ENCODE measurements at regions not wholly inside any gene's neighbourhood (a gene's known extent, or its start where the extent isn't known, plus 50 kb on each side); places are given as distances from the start of the nearest gene placed in this dataset.

DNA sequence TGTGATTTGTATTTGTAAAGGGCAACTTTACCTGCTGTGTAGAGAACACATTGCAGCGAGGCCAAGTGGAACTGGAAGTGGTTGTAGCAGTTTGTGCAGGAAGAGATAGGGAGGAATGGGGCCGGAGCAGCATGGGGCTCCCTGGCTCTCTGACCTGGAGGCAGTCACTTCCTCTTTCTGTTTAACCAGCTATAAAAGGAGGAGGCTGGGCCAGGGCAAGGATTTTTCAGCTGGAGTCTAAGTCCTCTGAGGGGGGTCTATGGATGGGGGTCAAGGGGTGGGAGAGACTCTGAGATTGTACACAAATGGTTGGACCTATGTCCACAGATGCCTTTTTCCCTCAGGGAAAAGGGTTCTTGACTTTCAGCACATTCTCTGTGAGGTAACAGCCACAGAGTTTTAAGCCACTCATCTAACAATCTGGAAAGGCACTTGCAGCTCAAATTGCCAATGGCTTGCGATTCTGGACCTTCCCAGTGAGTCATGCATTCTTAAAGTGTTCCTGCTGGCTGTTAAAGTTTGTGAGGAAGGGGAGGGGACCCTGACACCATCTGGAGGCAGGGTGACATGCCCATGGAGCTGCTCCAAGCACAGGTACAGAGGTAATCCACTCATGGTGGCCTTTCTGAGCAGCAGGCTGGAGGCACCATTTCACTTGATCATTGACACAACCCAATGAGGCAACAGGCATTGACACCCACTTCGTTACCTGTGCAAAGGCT, 347.0 kb downstream of the CYRIA start:
- DNase-seq (ENCODE audit: low spot score), result no peak

DNA sequence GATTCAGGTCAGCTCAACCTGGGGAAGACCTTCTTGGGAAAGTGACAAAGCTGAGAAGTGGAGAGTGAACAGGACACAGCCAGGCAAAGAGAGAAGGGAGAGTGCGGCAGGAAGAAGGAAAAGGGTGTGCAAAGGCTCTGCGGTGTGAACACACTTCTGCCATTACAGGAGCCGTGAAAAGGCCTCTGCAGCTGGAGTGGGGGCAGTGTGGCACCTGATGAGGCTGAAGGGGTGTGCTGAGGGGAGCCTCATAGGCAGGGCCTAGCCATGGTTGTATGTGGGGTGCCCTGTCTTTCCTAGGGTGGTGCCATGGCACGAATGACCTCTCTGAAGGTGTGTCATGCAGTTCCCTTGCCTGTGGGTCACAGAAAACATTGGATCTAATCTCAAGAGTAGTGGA, 347.6 kb downstream of the CYRIA start:
- DNase-seq (ENCODE audit: low spot score), result no peak

DNA sequence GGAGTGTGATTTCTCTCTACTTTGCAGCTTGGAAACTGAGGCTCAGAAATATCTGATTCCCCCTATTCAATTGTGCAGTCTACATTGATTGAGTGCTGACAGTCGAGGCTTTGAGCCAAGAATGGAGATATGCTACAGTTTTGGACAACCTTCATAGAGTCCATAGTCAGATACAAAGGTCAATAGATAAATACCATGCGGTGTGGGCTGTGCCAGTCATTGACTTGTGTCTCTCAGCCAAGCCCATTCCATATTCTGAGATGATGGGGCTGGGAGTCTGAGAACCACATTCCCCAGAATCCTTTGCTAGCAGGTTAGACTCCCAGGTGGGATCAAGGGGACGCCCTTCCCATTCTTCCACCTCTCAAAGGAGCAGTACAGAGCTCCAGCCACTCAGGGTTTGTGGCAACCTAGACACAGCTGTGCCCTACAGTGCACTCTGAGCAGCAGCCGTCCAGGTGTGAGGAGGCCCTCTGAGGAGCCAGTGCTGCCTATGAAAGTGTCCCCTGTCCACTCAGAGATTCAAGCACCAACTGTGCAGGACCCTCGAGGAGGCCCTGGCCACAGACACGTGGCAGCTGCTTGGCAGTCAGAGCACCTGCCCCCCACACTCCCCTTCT, 348.3 kb downstream of the CYRIA start:
- no peak for DNase-seq (ENCODE audit: low spot score)

DNA sequence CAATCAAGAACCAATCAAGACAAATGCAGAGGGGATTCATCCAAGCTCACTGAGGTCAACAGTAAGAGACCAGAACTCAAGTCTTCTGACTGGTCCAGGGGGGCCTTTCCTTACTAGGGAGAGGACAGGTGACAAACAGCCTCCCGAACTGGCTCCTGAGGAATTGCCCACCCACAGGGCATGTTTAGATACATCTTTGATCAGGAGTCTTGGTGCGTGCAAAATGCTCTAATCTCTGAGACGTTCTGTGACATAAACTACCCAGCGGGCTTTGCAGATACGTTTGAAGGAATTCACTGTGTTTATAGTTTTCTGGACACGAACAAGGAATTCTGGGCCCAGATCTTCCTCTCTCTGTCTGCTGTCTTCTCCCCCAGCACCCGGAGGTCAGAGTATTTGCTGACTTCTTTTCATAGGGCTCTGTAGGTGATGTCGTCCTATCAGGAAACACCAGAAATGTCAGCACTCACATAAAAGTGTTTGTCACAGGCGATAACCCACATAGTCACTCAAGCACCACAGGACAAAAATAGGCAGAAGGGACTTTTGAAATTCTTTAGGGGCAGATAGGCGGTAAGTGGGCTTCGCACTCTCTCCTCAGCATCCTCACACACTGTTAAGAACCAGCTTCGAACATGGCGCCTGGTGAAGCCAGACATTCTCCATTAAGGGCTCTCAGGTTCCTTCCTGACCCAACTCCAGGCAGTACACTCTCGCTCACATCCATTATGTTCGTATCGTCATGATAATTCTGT, 349.0 kb downstream of the CYRIA start:
- no peak for DNase-seq (ENCODE audit: low spot score)

DNA sequence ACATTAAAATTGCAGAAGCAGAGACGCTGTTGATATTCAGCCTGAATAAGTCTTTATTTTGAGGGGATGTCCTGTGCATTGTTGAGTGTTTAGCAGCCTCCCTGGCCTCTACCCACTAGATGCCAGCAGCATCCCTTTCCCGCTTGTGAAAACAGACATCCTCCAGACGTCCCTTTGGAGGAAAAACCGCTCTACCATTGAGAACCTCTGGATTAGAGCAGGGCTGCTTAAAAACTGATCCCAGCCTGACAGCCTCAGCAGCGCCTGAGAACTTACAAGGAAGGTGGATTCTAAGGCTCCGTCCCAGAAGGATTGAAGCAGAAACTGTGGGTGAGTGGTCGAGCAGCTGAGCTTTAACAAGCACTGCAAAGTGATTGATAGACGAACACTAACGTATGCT, 349.7 kb downstream of the CYRIA start:
- no peak for DNase-seq (ENCODE audit: low spot score)

DNA sequence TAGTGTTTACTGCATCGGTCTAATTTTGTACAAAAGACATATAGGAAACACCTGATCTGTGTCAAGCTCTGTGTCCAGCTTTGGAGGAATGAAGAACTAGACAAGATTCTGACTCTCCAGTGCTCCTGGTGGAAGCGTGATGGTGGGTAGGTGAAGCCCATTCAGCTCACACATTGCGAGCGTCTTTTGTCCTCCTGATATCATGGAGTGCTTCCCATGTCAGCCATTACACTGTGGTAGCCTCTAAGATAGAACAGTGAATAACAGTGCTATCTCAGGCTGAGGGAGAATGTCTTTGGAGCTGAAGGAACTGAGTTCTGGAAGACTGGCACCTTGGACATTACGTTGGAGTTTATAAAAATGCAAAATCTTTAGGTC, 350.2 kb downstream of the CYRIA start:
- no peak for DNase-seq (ENCODE audit: low spot score)

DNA sequence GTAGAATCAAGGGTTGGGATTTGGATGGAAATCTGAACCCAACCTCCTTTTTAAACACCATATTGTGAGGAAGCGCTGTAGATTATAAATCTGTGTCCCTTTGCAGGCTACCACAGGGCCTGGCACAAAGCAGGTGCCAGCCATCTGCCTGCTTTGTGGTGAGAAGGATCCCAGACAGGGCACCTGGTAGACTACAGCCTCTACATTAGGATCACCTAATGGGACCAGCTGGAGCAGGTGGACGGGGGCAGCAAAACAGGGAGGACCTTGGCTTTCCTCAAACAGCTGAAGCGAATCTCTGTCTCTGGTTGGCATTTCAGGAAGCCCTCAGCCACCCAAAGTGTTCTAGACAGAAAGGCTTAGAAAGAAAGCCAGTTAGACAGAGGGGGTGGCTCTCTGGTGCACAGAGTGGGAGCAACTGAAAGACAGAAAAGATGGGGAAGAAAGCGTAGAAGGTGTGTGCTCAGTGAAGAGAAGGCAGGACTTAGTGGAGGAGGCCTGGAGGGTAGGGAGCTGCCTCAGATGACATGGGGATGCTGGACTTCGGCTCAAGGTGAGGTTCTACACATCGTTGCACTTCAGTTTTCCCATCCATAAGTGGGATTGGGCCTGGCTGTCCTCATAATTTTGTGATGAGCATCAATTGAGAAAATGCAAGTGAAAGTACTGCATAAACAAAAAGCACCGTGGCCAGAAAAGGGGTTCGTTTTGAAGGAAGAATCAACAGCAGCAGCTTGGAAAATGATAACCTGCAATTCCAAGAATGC, 350.8 kb downstream of the CYRIA start:
- DNase-seq (ENCODE audit: low spot score), result no peak

DNA sequence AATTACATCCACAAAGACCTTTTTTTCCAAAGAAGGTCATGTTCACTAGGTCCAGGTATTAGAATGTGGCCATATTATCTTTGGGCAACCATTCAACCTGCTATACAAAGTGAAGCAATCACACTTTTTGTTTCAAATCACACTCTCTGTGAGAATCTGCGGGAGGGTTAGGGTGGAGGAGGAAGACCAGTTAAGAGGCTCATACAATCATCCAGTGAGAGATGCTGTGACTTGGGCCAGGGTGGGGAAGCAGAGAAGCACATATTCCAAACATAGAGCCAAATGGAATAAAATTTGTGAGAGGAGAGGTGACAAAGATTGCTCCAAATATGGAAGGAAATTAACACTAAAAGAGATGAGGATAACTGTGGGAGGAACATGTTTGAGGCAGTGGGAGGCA, 351.6 kb downstream of the CYRIA start:
- no peak for DNase-seq (ENCODE audit: low spot score)

DNA sequence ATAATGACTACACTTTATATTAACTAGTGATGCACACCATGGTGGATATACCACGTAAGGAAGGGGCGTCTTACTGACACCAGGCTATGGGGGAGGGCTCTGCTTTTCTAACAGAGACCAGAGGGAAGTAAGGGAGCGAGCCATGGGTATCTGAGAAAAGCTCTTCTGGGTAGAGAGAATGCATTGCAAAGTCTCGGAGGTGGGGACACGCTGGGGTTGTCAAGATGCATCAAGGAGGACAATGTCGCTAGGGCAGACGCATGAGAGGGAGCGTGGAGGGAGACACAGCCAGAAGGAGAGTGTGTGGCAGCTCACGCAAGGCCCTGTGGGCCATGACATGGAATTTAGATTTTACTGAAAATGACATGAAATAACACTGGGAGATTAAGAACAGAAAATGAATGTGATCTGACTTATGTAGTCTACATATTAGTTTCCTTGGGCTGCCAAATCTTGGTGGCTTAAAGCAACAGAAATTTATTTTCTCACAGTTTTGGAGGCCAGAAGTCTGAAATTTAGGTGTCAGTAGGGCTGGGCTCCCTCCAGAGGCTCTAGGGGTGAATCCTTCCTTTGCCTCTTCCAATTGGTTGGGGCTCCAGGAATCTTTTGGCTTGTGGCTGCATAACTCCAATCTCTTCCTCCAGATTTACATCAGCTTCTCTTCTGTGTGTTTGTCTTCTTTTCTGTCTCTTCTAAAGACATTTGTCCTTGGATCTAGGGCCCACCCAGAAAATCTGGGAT, 352.2 kb downstream of the CYRIA start:
- no peak for DNase-seq (ENCODE audit: low spot score)

DNA sequence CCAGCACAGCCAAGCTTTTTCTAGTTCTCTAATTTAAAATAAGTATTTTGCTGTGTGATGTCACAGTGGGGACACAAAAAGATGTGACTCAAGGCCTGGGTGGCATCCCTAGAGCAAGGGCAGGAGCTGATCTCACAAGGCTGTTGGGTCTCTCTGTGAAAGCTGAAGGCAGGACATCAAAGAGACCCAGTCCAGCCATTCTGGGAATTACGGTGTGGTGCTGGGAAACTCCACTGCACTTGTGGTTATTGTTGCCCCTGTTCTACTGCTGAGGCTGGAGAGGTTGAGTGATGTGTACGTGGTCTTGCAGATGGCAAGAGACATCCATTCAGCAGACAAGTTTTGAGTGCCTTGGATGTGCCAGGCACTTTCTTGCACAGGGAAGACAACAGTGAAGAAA, 352.9 kb downstream of the CYRIA start:
- no peak for DNase-seq (ENCODE audit: low spot score)

DNA sequence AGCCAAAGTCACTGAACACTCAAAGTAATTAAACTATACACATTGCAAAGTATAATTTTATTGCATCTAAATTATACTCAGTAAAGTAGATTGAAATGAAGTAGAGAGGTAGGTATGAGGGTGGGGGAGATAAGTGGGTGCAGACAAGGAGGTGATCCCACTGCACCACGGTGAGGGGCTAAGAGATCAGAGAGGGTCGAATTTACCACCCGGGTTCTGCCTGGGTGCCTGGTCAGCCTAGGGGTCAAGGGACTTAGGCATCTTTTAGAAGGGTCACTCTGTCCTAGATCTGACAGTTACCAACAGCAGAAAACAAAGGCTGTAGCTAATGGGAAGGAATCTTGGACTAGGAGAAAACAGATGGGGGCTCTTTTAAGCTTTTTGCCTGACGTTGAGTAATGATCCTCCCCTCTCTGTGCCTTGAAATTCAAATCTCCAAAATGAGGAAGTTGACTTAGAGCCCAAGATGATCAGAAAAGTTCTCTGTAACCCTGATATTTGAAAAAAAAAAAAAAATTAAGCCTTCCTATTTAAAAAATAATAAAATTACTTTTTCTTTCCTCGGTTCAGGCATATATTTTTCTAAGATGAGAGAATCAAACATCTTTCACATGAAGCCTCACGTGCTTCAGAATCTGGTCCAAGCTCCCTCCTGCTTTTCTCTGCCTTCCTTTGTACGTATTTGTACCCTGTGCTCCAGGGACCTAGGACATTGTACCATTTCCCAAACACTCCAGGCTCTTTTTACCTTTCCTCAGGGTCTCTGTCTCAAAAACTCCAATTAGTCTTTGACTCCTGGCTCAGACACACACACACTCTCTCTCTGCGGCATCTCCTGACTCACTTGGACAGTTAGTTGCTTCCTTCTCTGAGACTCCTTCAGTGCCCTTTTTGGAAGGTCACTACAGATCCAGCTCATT, 353.9 kb downstream of the CYRIA start:
- DNase-seq (ENCODE audit: low spot score), result no peak

DNA sequence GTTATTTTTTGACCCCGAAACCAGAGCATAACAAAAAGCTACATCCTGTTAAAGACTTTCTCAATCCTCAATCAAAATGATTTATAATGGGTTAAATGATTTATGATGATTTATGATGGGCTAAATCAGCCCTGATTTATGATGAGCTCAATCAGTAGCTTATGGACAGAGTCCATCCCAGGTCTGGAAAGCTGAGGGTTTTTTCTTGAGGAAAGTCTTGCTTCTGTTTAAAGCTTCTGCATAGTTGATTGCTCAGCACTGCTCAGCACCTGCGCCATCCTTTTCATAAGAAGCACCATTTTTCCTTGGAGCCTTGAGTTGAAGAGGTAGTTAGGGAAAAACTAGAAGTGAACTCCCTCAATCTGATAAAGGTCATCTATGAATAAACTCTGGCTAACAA, 356.8 kb downstream of the CYRIA start:
- no peak for DNase-seq (ENCODE audit: low spot score)

DNA sequence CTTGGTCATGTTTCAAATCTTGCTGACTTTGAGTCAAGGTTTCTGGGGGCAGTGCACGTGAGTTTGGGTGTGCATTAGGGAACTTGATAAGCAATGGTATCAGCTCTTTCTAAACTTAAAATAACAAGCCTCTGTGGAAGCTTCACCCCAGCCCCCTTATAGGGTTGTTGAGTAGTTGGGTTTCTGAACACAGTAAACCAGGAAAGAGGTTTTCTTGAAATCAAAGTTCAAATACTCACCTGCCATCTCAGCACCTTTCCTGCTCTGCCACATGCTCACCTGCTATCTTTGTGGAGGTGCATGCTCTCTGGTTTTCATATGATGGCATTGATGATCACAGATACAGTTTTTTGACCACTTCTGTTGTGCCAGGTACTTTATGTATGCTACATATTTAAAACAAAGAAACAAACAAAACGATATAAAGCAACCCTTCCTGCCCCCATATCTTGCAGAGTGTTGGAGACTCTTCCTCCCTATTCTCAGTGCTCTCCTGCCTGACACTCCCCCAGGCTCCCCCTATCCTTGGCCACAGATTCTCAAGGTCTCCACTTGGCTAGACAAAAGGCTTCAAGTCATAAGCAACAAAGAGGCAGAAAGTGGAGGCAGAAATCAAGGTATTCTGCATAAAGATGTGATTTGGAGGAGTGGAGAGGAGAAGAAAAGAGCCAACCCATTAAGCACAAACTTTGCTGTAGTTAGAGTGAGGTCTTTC, 360.6 kb downstream of the CYRIA start:
- DNase-seq (ENCODE audit: low spot score), result no peak

DNA sequence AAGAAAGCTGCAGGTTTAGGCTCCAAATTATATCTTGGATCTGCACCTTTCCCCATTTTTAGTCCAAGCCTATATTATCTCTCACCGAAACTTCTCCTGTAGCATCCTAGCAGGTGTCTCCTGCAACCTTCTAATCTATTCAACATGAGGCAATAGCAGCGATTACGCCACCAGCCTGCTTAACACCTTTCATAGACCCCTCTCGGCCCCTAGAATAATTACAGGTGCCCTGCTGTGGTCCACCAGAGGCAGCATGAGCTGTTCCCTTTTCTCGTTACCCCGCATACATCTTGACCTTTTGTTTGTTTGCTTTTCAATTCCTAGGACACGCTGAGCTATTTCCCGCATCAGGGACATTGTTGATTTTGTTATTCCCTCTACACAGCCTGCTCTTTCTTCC, 361.9 kb downstream of the CYRIA start:
- DNase-seq (ENCODE audit: low spot score), result no peak

DNA sequence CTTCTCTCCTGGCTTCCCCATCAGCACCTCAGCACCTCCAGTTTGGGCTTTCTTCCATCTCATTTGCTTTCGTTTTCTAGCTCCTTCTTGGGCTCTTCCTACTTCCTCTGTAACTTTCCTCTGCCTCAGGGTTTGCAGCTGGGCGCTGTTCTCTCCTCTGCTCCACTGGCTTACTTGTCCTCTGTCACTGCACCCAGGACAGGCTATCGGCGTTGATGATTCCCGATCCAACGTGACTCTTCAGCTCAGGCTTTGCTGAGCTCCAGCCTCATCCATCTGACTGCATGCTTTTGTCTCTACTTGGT, 362.4 kb downstream of the CYRIA start:
- DNase-seq (ENCODE audit: low spot score), result no peak

DNA sequence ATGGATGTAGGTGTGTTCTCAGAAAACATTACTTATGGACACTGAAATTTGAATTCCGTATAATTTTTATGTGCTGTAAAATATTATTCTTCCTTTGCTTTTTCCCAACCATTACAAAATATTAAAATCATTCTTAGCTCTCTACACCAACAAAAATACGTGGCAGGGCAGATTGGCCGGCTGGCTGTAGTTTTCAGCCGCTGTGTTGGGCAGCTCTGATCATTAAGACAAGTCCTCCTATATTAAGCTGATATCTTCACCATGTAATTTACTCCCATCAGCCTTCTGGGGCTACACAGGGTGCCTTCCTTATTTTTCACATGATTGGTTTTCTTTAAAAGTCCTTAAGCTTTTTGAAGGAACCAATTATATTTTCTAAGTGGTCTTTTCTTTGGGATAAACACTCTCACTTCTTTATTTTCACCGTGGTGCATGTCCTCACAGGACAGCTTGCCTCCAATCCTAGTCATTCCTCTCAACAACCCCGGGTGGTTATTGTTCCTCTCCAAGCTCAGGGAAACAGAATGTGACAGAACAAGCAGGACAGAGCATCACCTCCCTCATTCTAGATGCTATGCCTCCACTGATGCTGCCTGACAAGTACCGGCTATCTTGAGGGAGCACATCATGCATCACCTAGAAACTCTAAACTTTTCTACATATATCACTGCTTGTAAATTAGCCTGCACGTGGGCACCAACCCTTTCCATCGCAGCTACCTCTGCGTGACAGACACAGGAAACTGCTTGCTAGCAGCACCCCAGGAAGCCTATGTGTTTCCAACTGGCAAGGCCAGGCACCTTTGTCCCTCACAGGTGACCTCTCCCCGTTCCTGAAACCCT, 362.3 kb downstream of the MYCN start:
- no peak for DNase-seq (ENCODE audit: low spot score)

DNA sequence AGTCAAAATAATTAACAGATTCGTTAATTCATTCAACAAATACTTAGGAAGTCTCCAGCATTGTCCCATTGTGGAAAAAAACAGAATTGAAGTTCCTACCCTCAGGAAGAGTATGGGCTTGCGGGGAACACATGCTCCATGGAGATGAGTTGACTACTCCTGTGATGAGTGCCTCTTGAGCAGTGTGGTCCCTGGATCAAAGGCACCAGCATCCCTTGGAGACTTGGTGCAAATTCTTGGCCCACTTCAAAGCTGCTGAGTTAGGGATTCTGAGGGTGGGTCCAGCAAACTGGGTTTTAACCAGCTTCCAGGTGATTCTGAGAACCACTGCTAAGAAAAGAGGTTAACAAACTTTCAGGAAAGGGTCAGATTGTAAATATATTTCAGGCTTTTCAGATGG, 361.6 kb downstream of the MYCN start:
- no peak for DNase-seq (ENCODE audit: low spot score)

DNA sequence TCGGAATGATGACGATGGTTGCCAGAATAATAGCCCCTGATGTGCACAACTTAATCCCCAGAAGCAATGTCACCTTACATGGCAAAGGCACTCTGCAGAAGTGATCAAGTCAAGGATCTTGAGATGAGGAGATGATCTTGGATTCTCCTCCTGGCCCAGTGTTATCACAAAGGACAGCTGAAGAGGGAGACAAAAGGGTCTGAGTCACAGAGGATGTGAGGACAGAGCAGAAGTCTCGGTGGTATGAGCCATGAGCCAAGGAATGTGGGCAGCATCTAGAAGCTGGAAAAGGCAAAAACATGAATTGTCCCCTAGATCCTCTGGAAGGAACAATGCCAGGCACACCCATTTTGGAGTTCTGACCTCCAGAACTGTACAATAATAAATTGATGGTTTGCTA, 358.5 kb downstream of the MYCN start:
- DNase-seq (ENCODE audit: low spot score), result no peak

All from ecto neural progenitor cell (in vitro differentiated cells).